ENCODE measurements at regions not wholly inside any gene's neighbourhood (a gene's known extent, or its start where the extent isn't known, plus 50 kb on each side); places are given as distances from the start of the nearest gene placed in this dataset.

- no peak for DNase-seq
- no peaks in the 10 kb centered on the region for H3K27me3 ChIP-seq (replicated peaks)
- no peaks in the 10 kb centered on the region for H3K36me3 ChIP-seq (replicated peaks)
- H3K27ac ChIP-seq: no peak overlapping the region
- no peak overlapping the region for H3K4me3 ChIP-seq (ENCODE audit: low read depth, low read length)
- in situ Hi-C loops (cut with HindIII; ENCODE audit: low pct_ligation_motif_present, low sequenced_read_pairs): no loop called here
- TF ChIP-seq CTCF (IDR thresholded peaks at IDR 0.05; ENCODE audit: low read depth, low read length, missing control alignments): no peak
Measured at GRCh38 chr2:16171425-16171920, 231.1 kb downstream of the MYCN start.

- TF ChIP-seq CTCF (IDR thresholded peaks at IDR 0.05; ENCODE audit: low read depth, low read length, missing control alignments): no peak
- no peak overlapping the region for H3K4me3 ChIP-seq (ENCODE audit: low read depth, low read length)
- DNase-seq: no peak
- no peaks in the 10 kb centered on the region for H3K27me3 ChIP-seq (replicated peaks)
- no peaks in the 10 kb centered on the region for H3K36me3 ChIP-seq (replicated peaks)
- in situ Hi-C loops (cut with HindIII; ENCODE audit: low pct_ligation_motif_present, low sequenced_read_pairs): no loop called here
- H3K27ac ChIP-seq: no peak overlapping the region
Measured at GRCh38 chr2:16170675-16171424, 230.5 kb downstream of the MYCN start.

- Histone ChIP-seq H3K27ac (no peak overlapping the region), H3K27me3 (replicated peaks) (no peaks in the 10 kb centered on the region), H3K36me3 (replicated peaks) (no peaks in the 10 kb centered on the region), H3K4me3 (ENCODE audit: low read depth, low read length) (no peak overlapping the region)
- no peak for TF ChIP-seq CTCF (IDR thresholded peaks at IDR 0.05; ENCODE audit: low read depth, low read length, missing control alignments)
- DNase-seq: no peak
- in situ Hi-C loops (cut with HindIII; ENCODE audit: low pct_ligation_motif_present, low sequenced_read_pairs): no loop called here
Measured at GRCh38 chr2:16169381-16169960, 229.1 kb downstream of the MYCN start.

GRCh38 chr2:16168506-16169264, 228.3 kb downstream of the MYCN start:
- H3K4me3 ChIP-seq (ENCODE audit: low read depth, low read length): no peak overlapping the region
- no peak for TF ChIP-seq CTCF (IDR thresholded peaks at IDR 0.05; ENCODE audit: low read depth, low read length, missing control alignments)
- no peak for DNase-seq
- in situ Hi-C loops (cut with HindIII; ENCODE audit: low pct_ligation_motif_present, low sequenced_read_pairs): no loop called here
- no peaks in the 10 kb centered on the region for H3K36me3 ChIP-seq (replicated peaks)
- H3K27me3 ChIP-seq (replicated peaks): no peaks in the 10 kb centered on the region
- H3K27ac ChIP-seq: no peak overlapping the region

GRCh38 chr2:16167870-16168426, 227.6 kb downstream of the MYCN start:
- H3K27me3 ChIP-seq (replicated peaks): no peaks in the 10 kb centered on the region
- H3K36me3 ChIP-seq (replicated peaks): no peaks in the 10 kb centered on the region
- TF ChIP-seq CTCF (IDR thresholded peaks at IDR 0.05; ENCODE audit: low read depth, low read length, missing control alignments): no peak
- in situ Hi-C loops (cut with HindIII; ENCODE audit: low pct_ligation_motif_present, low sequenced_read_pairs): no loop called here
- H3K4me3 ChIP-seq (ENCODE audit: low read depth, low read length): no peak overlapping the region
- H3K27ac ChIP-seq: no peak overlapping the region
- DNase-seq: no peak

All from brain microvascular endothelial cell (primary cell).